Colonic mucosa (tissue), 4 donors: ENCODE measurements at regions not wholly inside any gene's neighbourhood (a gene's known extent, or its start where the extent isn't known, plus 50 kb on each side); places are given as distances from the start of the nearest gene placed in this dataset.
"Not testable (repeated sequence)": the region's sequence is repeated elsewhere in the genome, so short reads cannot be mapped to it uniquely, and the experiment has no call there.

Experiments
- DNase-seq: peaks from one replicate; pipeline ENCODE4 v3.0.0-alpha.2; 2020
- H3K27ac ChIP-seq: fragments of 200-600 bp; one replicate; pipeline ENCODE4 v1.8.0; 2021
- H3K27me3 ChIP-seq: fragments of 200-600 bp; one replicate; pipeline ENCODE4 v1.8.0; 2021
- H3K36me3 ChIP-seq: fragments of 200-600 bp; one replicate; pipeline ENCODE4 v1.8.0; 2021
- H3K4me1 ChIP-seq: fragments of 200-600 bp; one replicate; pipeline ENCODE4 v1.8.0; 2021; ENCODE audit warnings: mild to moderate bottlenecking
- H3K4me3 ChIP-seq: fragments of 200-600 bp; one replicate; pipeline ENCODE4 v1.8.0; 2021
- H3K9ac ChIP-seq, 2 donors: one replicate each; pipeline ENCODE4 v1.7.0; 2013; ENCODE audit warnings: control low read depth in 2 of 2, low read depth in 2 of 2, low read length in 2 of 2
- H3K9me3 ChIP-seq: fragments of 200-600 bp; one replicate; pipeline ENCODE4 v1.8.0; 2021
- intact Hi-C: fragments of 100-400 bp; cut with DNase I; formaldehyde crosslinking; loops from one replicate; pipeline ENCODE4 v1.14.1; 2022
- TF ChIP-seq, protein P1 (sequence below): fragments of 200-600 bp; IDR thresholded peaks from one replicate; pipeline ENCODE4 v1.8.0; 2022; ENCODE audit warnings: antibody characterized with exemption, mild to moderate bottlenecking
- donor health status: healthy.
- donor health status: DM: no; HTN: no; CAD: no.
- donor health status: DM: no; HTN: no; CAD: no.

DNA sequence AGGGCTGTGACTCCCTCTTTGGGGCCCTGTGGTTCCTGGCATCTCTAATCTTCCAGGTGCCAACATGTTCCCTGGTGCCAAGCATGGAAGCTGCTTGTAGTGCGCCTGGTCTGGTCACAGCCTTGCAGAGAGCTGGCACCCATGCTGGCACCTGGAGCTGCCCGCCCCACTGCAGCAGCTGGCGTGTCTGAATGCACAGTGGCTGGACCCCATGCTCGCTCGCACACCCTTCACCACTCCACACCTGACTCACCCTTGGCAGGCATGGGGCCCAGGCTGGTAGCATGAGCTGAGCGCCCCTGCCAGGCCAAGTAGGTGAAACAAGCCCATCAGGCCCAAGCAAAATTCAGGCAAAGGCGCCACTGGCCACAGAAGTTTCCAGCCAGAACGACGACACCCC, 119.1 kb downstream of the DNAAF6 start:
- intact Hi-C loops, result no loop called here
- no peaks in the 10 kb centered on the region for H3K4me1 ChIP-seq
- TF ChIP-seq, protein P1, sequence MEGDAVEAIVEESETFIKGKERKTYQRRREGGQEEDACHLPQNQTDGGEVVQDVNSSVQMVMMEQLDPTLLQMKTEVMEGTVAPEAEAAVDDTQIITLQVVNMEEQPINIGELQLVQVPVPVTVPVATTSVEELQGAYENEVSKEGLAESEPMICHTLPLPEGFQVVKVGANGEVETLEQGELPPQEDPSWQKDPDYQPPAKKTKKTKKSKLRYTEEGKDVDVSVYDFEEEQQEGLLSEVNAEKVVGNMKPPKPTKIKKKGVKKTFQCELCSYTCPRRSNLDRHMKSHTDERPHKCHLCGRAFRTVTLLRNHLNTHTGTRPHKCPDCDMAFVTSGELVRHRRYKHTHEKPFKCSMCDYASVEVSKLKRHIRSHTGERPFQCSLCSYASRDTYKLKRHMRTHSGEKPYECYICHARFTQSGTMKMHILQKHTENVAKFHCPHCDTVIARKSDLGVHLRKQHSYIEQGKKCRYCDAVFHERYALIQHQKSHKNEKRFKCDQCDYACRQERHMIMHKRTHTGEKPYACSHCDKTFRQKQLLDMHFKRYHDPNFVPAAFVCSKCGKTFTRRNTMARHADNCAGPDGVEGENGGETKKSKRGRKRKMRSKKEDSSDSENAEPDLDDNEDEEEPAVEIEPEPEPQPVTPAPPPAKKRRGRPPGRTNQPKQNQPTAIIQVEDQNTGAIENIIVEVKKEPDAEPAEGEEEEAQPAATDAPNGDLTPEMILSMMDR, result no peak
- no peaks in the 10 kb centered on the region for H3K9me3 ChIP-seq
- H3K4me3 ChIP-seq, result no peak overlapping the region
- H3K36me3 ChIP-seq, result no peaks in the 10 kb centered on the region
- no peak overlapping the region for H3K27ac ChIP-seq
- no peak for DNase-seq
- H3K27me3 ChIP-seq, result peaks cover 10% of the 10 kb centered on the region
- no peak overlapping the region for H3K9ac ChIP-seq

- Histone ChIP-seq H3K4me3 (no peak overlapping the region), H3K27me3 (no peaks in the 10 kb centered on the region), H3K36me3 (no peaks in the 10 kb centered on the region), H3K9ac (no peak overlapping the region), H3K9me3 (no peaks in the 10 kb centered on the region), H3K4me1 (no peaks in the 10 kb centered on the region), H3K27ac (no peak overlapping the region)
- TF ChIP-seq, protein P1, result no peak
- intact Hi-C loops, result no loop called here
- no peak for DNase-seq
Observed at GRCh38 chrX:107348051-107348450, 101.4 kb upstream of the FRMPD3 start.

DNA sequence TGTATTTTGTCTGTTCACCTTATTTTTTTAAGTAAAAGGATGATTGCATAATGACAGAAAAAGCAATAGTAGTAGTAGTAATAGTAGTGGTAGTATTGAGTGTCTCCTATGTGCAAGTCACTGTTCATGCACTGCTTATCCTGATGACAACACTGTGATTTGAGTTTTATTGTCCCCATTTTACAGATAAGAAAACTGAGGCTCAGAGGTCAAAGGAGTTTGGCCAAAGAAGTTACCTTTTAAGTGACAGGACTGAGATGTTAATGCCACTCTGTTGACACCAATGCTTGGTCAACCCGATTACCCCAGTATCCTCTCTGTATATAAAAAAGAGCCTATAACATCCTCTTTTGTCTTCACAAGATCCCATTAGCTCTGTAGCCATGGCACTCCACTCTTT, 100.5 kb upstream of the FRMPD3 start:
- Histone ChIP-seq H3K9ac (no peak overlapping the region), H3K9me3 (no peaks in the 10 kb centered on the region), H3K27me3 (no peaks in the 10 kb centered on the region), H3K4me3 (no peak overlapping the region), H3K36me3 (no peaks in the 10 kb centered on the region), H3K4me1 (no peaks in the 10 kb centered on the region), H3K27ac (no peak overlapping the region)
- TF ChIP-seq, protein P1, result no peak
- DNase-seq, result no peak
- intact Hi-C loops, result no loop called here

- intact Hi-C loops, result no loop called here
- TF ChIP-seq, protein P1, result no peak
- DNase-seq, result no peak
- Histone ChIP-seq H3K4me3 (no peak overlapping the region), H3K9ac (no peak overlapping the region), H3K9me3 (no peaks in the 10 kb centered on the region), H3K4me1 (no peaks in the 10 kb centered on the region), H3K36me3 (no peaks in the 10 kb centered on the region), H3K27me3 (no peaks in the 10 kb centered on the region), H3K27ac (no peak overlapping the region)
Observed at GRCh38 chrX:107355533-107355932, 93.9 kb upstream of the FRMPD3 start.

GRCh38 chrX:107360788-107361360, 88.6 kb upstream of the FRMPD3 start:
- Histone ChIP-seq H3K9ac (no peak overlapping the region), H3K36me3 (no peaks in the 10 kb centered on the region), H3K27me3 (no peaks in the 10 kb centered on the region), H3K9me3 (no peaks in the 10 kb centered on the region), H3K27ac (no peak overlapping the region), H3K4me3 (no peak overlapping the region), H3K4me1 (no peaks in the 10 kb centered on the region)
- intact Hi-C loops, result no loop called here
- no peak for DNase-seq
- TF ChIP-seq, protein P1, result no peak

- intact Hi-C loops, result not testable (repeated sequence)
Observed at GRCh38 chrX:107370185-107370584, 79.3 kb upstream of the FRMPD3 start.

More at GRCh38 chrX:107370185-107370584, 79.3 kb upstream of the FRMPD3 start:
- H3K27me3 ChIP-seq, H3K4me3 ChIP-seq, H3K9me3 ChIP-seq, H3K36me3 ChIP-seq, H3K9ac ChIP-seq, H3K27ac ChIP-seq, H3K4me1 ChIP-seq, DNase-seq: not testable (repeated sequence)
